ENCODE measurements at regions not wholly inside any gene's neighbourhood (a gene's known extent, or its start where the extent isn't known, plus 50 kb on each side); places are given as distances from the start of the nearest gene placed in this dataset.

DNA sequence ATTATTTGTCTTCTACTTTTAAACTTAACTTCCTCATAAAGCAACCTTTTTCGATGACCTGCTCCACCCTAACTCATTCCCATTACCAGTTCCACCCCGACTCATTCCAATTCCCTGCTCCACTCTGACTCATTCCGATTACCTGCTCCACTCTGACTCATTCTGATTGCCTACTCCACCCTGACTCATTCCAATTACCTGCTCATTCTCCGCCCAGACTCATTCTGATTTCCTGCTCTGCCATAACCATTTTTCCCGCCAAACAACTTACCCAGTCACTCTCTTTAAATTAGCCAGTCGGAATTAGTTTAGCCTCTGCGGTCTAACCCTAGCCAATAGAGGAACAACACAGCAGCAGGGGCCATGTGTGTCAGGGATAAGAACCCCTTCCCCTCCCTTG lies 249.1 kb downstream of the DPY19L2 start:
- no peaks in the 10 kb centered on the region for H4K20me1 ChIP-seq (ENCODE audit: control insufficient read depth, insufficient read depth)
- ChIA-PET POLR2A (no interaction called here), RAD21 (ENCODE audit: unreplicated experiment) (no interaction called here), CTCF (interaction anchor here (0.6 to 3.4 kb wide), 5 partner anchors 15 to 848 kb away, joined by 3 to 31 read pairs (median 4); no protein-coding TSS in a partner anchor), SMC1A (ENCODE audit: uncharacterized antibody, unreplicated experiment) (no interaction called here)
- in situ Hi-C loops (cut with MboI) = loop anchor here (5.0 to 25.0 kb wide), 2 partner anchors 378 to 843 kb away; no protein-coding TSS in a partner anchor
- no peak overlapping the region for H3K4me3 ChIP-seq
- no peaks in the 10 kb centered on the region for H3K79me2 ChIP-seq (ENCODE audit: control insufficient read depth, insufficient read depth, low read length)
- FAIRE-seq (no peak), ATAC-seq (no peak), DNase-seq (ENCODE audit: low read depth, low spot score) (no peak)
- no peaks in the 10 kb centered on the region for H3K36me3 ChIP-seq (ENCODE audit: control insufficient read depth in 2 of 2, insufficient read depth in 2 of 2, low read length in 1 of 2)
- H3K4me1 ChIP-seq (ENCODE audit: control insufficient read depth, insufficient read depth, low read length) = no peaks in the 10 kb centered on the region
- no peak overlapping the region for H2AFZ ChIP-seq (ENCODE audit: control insufficient read depth, low read depth, low read length)
- H3K27me3 ChIP-seq (replicated peaks in 1 of 2; ENCODE audit: control insufficient read depth in 2 of 2, insufficient read depth in 2 of 2, low read length in 1 of 2) = no peaks in the 10 kb centered on the region
- no TSS peak for BruUV-seq (replicated peaks)
- no peak overlapping the region for H3K4me2 ChIP-seq (ENCODE audit: control insufficient read depth, insufficient read depth)
- H3K27ac ChIP-seq (ENCODE audit: control insufficient read depth, insufficient read depth) = no peak overlapping the region
- H3K9me3 ChIP-seq (replicated peaks; ENCODE audit: control insufficient read depth, insufficient read depth, low read length) = no peaks in the 10 kb centered on the region
- intact Hi-C loops (cut with micrococcal nuclease; ENCODE audit: unreplicated experiment) = loop anchor here (10.0 kb wide), 1 partner anchor 836 kb away; no protein-coding TSS in a partner anchor
- 35% methylated on average over 7 of the region's 7 CpGs for WGBS (ENCODE audit: insufficient coverage, insufficient replicate concordance, low lambda C conversion rate, missing lambda C conversion rate)
- H3K9ac ChIP-seq (ENCODE audit: control insufficient read depth, insufficient read depth, low read length) = no peak overlapping the region
- TF ChIP-seq MTA2 (IDR thresholded peaks at IDR 0.05; ENCODE audit: low read depth) = no peak
- TF ChIP-seq GATAD2B (conservative IDR thresholded peaks at IDR 0.05; ENCODE audit: low read depth) = no peak
- TF ChIP-seq, protein P1, sequence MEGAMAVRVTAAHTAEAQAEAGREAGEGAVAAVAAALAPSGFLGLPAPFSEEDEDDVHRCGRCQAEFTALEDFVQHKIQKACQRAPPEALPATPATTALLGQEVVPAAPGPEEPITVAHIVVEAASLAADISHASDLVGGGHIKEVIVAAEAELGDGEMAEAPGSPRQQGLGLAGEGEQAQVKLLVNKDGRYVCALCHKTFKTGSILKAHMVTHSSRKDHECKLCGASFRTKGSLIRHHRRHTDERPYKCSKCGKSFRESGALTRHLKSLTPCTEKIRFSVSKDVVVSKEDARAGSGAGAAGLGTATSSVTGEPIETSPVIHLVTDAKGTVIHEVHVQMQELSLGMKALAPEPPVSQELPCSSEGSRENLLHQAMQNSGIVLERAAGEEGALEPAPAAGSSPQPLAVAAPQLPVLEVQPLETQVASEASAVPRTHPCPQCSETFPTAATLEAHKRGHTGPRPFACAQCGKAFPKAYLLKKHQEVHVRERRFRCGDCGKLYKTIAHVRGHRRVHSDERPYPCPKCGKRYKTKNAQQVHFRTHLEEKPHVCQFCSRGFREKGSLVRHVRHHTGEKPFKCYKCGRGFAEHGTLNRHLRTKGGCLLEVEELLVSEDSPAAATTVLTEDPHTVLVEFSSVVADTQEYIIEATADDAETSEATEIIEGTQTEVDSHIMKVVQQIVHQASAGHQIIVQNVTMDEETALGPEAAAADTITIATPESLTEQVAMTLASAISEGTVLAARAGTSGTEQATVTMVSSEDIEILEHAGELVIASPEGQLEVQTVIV (IDR thresholded peaks at IDR 0.05; ENCODE audit: borderline replicate concordance, partially characterized antibody) = no peak
- no peak for TF ChIP-seq YY1 (IDR thresholded peaks at IDR 0.05; ENCODE audit: low read depth, low read length)
- no peak for TF ChIP-seq NR2C1 (IDR thresholded peaks at IDR 0.05)
- TF ChIP-seq, protein P2, sequence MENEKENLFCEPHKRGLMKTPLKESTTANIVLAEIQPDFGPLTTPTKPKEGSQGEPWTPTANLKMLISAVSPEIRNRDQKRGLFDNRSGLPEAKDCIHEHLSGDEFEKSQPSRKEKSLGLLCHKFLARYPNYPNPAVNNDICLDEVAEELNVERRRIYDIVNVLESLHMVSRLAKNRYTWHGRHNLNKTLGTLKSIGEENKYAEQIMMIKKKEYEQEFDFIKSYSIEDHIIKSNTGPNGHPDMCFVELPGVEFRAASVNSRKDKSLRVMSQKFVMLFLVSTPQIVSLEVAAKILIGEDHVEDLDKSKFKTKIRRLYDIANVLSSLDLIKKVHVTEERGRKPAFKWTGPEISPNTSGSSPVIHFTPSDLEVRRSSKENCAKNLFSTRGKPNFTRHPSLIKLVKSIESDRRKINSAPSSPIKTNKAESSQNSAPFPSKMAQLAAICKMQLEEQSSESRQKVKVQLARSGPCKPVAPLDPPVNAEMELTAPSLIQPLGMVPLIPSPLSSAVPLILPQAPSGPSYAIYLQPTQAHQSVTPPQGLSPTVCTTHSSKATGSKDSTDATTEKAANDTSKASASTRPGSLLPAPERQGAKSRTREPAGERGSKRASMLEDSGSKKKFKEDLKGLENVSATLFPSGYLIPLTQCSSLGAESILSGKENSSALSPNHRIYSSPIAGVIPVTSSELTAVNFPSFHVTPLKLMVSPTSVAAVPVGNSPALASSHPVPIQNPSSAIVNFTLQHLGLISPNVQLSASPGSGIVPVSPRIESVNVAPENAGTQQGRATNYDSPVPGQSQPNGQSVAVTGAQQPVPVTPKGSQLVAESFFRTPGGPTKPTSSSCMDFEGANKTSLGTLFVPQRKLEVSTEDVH (IDR thresholded peaks at IDR 0.05; ENCODE audit: low read depth, partially characterized antibody) = no peak
- TF ChIP-seq BHLHE40 (IDR thresholded peaks at IDR 0.05; ENCODE audit: borderline replicate concordance in 1 of 2, low read depth in 2 of 2, low read length in 1 of 2) = no peak
- no peak for TF ChIP-seq ETV6 (conservative IDR thresholded peaks at IDR 0.05 in 1 of 2, IDR thresholded peaks at IDR 0.05 in 1 of 2; ENCODE audit: borderline replicate concordance in 1 of 2, low read depth in 1 of 2)
- TF ChIP-seq FOS (IDR thresholded peaks at IDR 0.05; ENCODE audit: borderline replicate concordance, extremely low read depth, insufficient read length) = no peak
- TF ChIP-seq, protein P3, sequence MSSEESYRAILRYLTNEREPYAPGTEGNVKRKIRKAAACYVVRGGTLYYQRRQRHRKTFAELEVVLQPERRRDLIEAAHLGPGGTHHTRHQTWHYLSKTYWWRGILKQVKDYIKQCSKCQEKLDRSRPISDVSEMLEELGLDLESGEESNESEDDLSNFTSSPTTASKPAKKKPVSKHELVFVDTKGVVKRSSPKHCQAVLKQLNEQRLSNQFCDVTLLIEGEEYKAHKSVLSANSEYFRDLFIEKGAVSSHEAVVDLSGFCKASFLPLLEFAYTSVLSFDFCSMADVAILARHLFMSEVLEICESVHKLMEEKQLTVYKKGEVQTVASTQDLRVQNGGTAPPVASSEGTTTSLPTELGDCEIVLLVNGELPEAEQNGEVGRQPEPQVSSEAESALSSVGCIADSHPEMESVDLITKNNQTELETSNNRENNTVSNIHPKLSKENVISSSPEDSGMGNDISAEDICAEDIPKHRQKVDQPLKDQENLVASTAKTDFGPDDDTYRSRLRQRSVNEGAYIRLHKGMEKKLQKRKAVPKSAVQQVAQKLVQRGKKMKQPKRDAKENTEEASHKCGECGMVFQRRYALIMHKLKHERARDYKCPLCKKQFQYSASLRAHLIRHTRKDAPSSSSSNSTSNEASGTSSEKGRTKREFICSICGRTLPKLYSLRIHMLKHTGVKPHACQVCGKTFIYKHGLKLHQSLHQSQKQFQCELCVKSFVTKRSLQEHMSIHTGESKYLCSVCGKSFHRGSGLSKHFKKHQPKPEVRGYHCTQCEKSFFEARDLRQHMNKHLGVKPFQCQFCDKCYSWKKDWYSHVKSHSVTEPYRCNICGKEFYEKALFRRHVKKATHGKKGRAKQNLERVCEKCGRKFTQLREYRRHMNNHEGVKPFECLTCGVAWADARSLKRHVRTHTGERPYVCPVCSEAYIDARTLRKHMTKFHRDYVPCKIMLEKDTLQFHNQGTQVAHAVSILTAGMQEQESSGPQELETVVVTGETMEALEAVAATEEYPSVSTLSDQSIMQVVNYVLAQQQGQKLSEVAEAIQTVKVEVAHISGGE (CRISPR knock-in tag; IDR thresholded peaks at IDR 0.05) = no peak
- TF ChIP-seq, protein P4, sequence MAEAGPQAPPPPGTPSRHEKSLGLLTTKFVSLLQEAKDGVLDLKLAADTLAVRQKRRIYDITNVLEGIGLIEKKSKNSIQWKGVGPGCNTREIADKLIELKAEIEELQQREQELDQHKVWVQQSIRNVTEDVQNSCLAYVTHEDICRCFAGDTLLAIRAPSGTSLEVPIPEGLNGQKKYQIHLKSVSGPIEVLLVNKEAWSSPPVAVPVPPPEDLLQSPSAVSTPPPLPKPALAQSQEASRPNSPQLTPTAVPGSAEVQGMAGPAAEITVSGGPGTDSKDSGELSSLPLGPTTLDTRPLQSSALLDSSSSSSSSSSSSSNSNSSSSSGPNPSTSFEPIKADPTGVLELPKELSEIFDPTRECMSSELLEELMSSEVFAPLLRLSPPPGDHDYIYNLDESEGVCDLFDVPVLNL (IDR thresholded peaks at IDR 0.05; ENCODE audit: low read depth, low read length) = no peak

Measured in GM12878 (cell line).